Fibroblast of skin of back (primary cell): ENCODE measurements at regions not wholly inside any gene's neighbourhood (a gene's known extent, or its start where the extent isn't known, plus 50 kb on each side); places are given as distances from the start of the nearest gene placed in this dataset.
"Not testable (repeated sequence)": the region's sequence is repeated elsewhere in the genome, so short reads cannot be mapped to it uniquely, and the experiment has no call there.

Source experiments
- DNase-seq: peaks from one replicate; pipeline ENCODE4 v3.0.0-alpha.2; 2013

DNA sequence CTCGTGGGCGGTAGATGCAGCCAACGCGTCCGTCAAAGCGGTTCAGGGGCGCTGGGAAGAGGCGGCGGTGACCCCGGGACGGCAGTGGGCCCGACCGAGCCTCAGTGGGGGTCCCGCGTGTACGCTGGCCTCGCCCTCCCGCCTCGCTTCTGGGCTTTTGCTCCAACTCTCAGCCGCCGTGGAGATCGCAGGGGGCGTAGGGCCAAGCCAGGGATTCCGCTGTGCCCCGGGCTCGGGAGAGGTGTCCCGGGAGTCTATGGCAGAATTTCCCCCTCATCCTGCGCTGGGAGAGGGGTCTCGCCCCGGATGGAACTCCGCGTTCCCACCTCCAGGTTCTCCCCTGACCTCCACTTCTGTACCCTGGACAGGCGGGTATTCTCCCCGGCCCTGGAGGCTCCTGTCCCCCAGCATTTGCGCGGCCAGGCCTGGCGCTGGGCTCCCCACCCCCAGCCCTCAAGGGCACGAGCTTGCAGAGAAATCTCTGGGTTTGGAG lies 131.9 kb downstream of the MRPL36 start:
- no peak for DNase-seq

DNA sequence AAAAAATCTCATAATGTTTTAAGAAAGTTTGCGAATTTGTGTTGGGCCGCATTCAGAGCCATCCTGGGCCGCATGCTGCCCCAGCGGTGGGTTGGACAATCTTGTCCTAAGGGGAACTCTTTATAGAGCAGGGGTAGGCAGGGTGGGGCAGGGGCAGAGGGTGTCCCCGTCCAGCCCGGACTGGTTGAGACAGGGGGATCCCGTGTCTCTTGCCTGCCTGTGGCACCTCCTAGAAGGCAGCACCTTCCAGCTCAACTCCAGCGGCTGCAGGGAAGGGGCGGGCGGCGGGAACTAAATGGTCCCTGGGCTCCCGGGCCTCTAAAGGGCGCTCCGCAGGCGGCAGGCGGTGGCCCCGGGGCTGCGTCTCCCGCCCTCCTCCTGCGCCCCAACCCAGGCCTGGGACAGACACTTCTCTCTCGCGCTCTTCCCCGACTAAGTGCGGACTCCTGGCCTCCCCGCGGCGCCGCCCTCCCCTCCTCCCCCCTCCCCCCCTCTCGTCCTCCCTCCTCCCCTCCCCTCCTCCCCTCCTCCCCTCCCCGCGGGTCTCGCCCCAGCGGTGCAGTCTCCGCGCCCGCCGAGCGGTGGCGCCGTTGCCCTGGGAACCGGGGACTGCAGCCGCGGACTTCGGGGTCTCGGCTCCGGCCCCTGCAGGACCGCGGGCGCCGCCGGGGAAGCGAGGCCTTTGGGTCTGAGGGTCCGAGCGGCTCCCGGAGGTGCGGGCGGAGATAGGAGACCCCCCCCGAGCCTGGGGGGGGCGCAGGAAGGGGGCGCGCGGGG lies 132.6 kb downstream of the MRPL36 start:
- DNase-seq: no peak

DNA sequence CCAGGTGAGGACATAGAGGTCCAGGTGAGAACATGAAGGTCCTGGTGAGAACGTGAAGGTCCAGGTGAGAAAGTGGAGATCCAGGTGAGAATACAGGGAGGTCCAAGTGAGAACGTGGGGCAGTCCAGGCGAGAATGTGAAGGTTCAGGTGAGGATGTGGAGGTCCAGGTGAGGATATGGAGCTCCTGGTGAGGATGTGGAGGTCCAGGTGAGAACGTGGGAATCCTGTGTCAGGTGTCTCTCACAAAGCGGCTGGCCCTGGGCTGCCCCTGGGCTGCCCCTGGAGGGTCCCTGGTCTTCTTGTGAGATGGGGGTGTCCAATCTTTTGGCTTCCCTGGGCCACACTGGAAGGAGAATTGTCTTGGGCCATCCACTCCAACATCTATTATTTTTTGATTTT lies 133.4 kb downstream of the MRPL36 start:
- no peak for DNase-seq

DNA sequence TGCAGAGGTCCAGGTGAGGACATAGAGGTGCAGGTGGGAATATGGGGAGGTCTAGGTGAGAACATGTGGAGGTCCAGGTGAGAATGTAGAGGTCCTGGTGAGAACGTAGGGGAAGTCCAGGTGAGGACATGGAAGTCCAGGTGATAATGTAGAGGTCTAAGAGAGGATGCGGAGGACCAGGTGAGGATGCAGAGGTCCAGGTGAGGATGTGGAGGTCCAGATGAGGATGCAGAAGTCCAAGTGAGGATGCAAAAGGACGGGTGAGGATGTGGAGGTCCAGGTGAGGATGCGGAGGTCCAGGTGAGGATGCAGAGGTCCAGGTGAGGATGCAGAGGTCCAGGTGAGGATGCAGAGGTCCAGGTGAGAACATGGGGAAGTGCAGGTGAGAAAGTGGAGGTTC lies 133.8 kb downstream of the MRPL36 start:
- no peak for DNase-seq

DNA sequence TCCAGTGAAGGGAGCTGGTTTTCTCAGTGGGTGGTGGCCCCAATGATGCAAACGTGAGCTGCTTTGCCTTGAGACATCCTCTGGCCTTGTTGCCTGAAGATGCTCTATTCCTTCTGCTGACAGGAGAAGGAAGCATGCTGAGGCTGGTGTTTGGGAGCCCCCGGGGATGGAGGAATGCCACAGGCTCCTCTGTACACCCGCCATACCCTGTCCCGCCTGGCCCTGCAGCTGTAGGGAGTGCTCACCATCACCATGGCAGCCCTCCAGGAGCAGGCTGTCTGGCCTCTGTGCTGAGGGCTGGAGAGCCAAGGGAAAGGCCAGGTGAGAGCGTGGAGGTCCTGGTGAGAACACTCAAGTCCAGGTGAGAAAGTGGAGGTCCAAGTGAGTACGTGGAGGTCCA lies 134.4 kb downstream of the MRPL36 start:
- no peak for DNase-seq

DNA sequence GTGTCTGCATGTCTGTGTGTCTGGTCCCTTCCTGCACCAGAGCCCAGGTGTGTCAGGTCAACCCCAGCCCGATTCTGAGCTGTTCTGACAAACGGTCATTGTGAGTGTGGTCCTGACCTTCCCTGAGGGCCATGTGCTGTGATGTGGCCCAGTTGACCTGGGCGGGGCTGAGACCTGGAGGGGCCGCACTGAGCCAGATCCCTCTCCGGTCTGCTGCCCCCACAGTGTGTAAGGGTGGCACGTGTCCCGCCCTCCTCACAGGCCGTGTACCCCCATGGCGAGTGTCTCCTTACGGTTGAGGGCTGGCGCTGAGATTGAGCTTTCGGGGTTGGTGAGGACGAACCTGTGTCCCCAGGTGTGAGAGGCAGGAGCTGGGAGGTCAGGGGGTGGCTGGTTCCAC lies 136.5 kb downstream of the MRPL36 start:
- DNase-seq: no peak

DNA sequence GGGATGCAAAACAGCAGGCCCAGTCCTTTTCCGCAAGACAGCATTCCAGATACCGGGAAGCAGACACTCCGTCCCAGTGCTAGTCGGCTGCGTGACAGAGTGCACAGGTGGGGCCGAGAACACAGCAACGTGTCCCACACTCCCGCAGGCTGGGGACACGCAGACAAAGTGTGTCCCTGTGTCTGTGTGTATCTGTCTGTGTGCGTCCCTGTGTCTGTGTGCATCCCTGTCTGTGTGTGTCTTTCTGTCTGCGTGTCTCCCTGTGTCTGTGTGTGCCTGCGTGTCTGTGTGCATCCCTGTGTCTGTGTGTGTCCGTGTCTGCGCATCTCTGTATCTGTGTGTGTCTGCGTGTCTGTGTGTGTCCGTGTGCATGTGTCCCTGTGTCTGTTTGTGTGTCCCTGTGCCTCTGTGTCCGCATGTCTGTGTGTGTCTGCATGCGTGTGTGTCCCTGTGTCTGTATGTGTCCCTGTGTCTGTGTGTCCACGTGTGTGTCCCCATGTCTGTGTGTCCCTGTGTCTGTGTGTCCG lies 137.0 kb downstream of the MRPL36 start:
- no peak for DNase-seq

DNA sequence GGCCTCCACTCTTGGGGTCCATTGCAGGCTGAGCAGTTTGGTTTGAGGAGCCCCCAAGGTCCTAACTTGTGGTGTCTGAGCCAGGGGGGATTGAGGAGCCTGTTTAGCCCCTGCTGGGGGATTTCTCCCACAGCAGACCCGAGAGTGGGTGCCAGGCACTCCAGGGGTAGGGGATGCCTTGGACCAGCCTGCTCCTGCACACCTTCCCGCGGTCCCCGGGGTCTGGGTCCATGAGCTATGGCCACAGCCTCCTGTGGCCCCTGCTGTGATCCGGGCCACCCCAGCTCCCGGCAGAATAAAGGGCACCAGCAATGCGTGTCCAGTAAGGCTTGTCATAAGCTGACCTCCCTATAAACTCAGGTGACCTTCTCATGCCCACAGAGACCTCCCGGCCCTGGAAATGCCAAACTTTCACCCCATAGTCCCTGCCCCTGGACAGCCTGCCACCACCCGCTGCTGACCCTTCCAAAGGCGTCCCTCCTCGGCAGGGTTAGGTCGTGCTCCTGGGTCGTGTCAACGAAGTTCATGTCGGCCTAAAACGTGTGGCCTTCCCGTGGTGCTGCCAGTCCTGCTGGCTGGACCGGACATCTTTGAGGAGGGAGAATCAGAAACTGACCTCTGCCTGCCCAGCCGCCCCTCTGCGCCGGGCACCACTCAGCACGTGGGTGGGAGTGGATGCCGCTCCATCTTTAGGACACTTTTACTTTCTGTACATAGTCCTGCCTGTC lies 137.6 kb downstream of the MRPL36 start:
- DNase-seq: no peak

DNA sequence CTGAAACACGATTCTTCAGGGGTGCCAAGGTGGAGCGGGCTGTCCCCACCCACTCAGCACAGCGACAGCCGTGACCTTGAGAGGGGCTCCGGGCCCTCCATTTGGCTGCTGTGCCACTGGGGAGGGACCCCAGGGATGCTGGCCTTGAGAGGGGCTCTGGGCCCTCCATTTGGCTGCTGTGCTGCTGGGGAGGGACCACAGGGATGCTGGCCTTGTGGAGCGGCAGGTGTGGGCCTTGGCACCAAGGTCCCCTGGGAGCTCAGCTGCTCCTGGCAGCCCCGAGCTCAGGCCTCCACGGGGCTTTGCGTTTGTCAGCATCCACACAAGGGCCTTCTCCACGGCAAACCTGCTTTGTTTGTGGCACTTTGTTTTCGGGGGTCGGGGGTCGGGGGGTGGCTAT lies 137.6 kb upstream of the LPCAT1 start:
- no peak for DNase-seq

DNA sequence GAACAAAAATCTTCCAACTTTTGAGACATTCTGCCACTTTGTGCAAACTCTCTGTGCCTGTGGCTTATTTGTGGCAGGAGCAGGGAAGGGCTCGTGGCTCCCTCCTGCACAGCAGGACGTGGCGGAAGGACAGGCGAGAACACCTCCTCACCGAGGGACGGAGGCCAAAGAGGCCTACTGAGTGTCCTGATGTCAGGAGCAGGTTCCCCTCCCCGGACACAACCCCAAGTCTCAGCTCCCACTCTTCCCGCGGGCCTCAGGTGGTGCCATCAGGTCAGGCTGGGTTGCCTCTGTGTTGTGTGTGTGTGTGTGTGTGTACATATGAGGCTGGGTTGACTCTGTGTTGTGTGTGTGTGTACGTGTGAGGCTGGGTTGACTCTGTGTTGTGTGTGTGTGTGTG lies 136.8 kb upstream of the LPCAT1 start:
- DNase-seq: no peak

DNA sequence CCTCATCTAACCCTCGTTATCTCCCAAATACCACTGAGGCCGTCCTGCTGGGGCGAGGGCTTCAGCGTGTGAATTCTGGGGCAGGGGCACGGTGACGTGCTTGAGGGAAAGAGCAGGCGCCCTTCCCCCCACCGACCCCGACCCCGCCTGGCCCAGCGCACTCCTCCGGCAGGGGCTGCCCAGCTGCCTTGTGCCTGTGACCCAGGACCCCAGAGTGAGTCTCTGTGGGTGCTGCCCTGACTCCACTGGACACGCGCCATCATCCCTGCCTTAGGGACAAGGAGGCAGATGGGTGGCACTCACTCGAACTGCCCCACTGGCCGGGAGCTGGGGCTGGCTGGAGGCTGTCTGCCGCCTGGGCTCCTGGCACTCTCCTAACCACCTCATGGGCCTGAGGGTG lies 136.2 kb upstream of the LPCAT1 start:
- no peak for DNase-seq

DNA sequence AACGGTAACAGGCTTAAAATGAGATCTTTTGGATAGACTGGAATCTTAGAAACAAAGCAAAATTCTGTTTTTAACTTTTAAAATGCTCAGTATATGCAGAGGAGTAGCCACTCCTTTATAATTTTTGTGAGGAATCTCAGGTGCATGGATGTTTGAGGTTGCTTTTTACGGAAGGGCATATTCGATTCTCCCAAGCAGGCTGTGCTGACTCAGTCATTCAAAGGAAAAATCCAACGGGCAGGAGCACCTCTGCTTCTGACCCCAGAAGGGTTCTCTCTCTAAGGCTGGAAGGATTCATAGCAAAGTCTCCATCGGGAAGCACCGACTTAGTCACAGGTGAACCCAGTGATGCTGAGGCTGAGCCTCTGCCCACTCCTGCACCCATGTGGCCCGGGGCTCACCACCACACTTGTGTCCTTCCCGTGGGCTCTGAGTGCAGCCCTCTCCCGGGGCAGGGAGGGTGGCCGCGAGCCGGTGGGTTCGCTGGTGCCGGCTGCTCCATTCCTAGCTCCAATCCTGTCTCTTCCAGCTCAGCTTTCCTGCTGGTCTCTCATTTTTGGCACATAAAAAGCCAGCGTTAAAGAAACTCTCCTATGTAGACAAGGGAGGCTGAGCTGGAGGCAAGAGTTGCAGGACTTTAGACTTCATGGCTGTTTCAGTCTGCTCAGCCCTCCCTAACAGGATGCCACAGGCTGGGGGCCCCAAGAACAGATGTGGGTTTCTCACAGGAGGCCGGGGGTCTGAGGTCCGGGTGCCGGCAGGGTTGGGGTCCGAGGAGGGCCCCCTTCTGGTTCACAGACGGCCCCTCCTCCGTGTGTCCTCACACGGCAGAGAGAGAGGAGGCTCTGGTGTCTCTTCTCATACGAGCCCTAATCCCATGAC lies 135.6 kb upstream of the LPCAT1 start:
- DNase-seq: no peak

DNA sequence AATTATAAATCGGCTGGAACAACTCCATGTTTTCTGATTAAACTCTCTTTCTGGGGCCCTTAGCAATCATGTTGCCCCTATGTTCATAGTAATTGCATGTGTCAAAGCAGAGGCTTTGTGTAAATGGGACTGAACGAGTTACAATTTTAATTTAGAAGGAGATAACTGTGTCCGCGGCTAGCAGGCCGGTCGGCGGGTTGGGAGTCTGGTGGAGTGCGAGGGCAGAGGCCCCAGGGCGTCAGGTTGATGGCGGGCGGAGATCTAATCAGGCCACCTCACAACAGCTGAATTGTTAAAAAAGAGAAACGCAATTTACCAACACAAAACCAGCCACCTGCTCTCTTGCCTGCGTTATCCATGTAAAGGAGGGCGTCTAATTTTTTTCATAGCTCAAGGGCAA lies 134.9 kb upstream of the LPCAT1 start:
- DNase-seq: no peak

DNA sequence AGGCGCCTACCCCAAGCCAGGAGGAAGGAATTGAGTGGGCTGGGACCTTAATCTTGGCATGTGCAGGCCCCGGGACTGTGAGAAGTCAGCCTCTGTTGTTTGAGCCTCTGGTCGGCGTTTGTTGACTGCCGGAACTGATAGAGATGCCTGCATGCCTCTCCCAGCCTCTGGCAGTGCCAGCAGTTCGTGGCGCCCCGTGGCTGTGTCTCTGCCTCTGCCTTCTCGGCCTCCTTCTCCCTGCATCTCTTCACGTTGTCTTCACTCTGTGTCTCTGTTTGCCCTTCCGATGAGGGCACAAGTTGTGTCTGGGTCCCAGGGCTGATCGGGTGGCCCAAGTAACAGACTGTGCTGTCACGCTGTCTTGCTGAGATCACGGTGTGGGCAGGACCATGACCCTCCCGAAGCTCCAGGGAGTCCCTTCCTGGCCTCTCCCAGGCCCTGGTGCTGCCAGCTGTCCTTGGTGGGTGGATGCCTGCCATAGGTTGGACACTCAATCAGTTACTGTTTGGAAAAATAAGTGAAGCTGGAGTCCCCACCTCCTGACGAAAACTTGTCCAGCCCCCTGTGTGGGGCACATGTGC lies 133.5 kb upstream of the LPCAT1 start:
- DNase-seq: no peak

DNA sequence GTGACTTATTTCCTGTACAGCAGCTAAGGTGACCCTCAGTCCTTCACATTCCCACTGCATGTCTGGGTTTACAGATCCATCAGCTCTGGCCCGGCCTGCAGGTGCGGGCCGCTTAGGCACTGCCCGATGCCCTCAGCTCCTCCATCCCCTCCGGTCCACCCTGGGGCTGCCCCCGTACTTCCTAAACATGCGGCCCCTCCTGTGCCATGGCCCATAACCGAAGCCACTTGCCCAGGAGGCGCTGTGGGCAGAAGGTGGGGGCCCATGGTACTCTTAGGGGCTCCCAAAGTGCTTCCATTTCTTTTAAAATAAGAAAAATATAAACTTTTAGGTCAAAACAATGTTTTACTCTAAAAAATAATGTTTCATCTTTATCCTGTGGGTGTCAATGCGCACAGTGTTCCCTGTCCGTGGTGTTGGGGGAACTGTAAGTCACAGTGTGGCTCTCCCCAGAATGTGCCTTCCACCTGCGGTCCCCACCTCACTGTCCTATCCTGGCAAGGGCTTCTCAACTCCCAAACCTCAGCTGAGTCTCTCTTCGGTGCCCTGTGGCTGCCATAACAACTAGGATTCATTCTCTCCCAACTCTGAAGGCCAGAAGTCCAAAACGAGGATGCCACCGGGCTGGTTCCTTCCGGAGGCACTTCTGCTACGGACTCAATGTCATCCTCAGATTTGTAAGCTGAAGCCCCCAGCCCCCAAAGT lies 132.7 kb upstream of the LPCAT1 start:
- no peak for DNase-seq

DNA sequence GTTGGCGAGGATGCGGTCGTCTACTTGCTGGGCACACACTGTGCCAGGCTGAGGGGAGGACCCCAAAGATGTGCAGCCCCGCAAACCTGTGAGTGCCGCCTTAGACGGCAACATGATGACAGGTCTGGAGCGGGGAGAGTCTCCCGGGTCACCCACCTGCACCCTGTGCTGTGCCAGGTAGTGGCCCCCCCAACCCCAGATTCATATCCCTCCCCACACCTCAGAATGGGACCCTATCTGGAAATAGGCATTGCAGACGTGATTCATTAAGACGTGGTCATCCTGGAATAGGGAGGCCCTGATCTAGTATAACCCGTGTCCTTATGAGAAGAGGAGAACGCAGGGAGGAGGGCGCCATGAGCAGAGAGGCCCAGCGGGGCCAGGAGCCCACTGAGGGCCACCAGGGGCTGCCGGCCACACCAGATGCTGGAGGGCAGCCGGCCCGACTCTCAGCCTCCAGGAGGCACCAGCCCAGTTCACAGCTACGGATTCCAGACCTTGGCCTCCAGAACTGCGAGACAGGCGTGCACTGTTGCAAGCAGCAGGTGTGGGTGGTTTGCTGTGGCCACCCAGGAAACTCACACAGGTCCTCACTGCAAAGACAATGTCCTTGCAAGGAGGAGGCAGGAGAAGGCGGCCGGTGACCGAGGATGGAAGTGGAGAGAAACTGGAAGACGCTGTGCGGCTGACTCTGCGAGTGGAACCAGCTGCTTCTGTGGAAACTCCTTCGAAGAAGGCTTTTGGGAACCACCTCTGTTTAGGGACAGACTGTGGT lies 131.9 kb upstream of the LPCAT1 start:
- DNase-seq: no peak

DNA sequence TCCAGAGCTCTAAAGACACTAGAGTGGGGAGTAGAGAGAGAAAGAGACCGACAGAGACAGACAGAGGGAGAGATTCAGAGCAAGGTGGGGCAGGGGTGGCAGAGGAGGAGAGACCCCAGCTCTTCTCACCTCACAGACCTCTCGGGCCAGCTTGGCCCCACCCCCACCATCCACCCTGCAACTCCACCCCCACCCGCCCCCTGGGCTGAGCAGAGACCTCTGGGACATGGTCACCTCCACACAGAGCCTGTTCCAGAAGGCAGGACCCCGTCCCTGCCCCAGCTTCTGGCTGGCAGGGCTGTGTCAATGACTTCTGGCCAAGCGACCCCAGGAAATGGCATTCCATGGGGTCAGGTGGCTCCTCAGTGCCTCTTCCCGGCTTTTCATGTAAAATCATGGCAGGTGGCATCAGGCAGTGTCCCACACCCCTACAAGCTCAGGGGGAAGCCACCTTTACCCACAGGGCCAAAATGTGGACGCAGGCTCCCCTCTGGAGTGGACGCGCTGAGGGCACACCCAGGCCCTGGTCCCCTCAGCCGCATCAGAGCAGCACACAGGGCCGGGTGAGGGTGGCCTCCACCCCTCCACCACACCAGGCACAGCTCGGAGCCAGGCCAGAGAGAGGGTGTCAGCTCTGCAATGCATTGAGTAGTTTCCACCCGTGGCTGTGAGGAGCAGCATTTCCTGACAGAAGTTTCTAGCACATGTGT lies 131.2 kb upstream of the LPCAT1 start:
- no peak for DNase-seq

DNA sequence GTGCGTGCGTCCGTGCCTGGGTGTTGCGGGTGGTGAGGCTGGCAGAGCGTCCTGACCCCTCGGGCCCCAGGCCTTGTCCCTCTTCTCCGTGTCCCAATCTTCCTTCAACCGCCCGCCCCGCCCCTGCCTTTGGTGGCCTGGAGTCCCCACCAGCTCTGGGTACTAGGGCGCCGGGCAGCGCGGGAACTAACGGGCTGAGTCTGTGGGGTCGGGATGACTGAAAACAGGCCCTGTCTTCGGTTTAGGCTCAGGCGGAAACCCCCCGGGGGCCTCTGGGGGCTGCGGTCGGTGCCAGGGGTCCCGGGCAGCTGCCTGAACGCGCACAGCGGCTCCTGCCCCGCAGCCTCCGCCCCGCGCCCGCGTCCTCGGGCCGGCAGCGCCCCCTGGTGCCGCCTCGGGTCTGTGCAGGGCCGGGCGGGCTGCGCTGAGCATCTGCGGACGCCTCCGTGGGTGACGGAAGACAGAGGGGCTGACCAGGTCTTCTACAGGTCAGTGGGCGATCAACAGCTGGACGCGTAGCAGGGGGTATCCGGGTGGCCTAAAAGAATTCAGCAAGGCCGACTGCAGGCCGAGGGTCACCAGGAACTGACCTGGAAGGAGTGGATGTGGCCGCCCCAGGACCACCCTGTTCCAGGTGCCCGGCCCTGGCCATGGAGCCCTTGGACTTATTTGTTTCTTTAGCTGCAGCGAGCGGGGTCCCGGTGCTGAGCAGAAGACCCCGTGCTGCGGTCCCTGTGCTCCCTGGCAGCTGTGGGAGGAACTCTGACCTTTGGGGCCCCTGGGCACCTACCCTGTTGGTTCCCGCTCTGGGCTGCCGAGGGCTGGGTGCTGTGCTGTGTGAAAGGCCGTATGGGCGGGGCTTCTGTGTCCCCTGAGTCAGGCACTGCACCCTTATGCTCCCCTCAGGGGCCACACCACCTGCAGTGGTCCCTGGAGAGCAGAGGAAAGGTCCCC lies 130.2 kb upstream of the LPCAT1 start:
- DNase-seq: not testable (repeated sequence)
